Nephron (organoid): ENCODE measurements at regions not wholly inside any gene's neighbourhood (a gene's known extent, or its start where the extent isn't known, plus 50 kb on each side); places are given as distances from the start of the nearest gene placed in this dataset.
A peak's percentile ranks its signal among the peaks of the same experiment; 100 is the strongest.

Experiments used
- H3K27ac Mint-ChIP-seq, 3 experiments: 2 replicates each; pipeline ENCODE4 v1.8.0; 2020; ENCODE audit warnings: mixed read lengths in 3 of 3, mild to moderate bottlenecking in 2 of 3, moderate library complexity in 1 of 3
- H3K27me3 Mint-ChIP-seq: 2 replicates; pipeline ENCODE4 v1.8.0; 2021; ENCODE audit warnings: low read depth, mild to moderate bottlenecking, moderate library complexity, mixed read lengths
- H3K36me3 Mint-ChIP-seq: 2 replicates; pipeline ENCODE4 v1.8.0; 2020; ENCODE audit warnings: low read depth, mixed read lengths
- H3K4me1 Mint-ChIP-seq: 2 replicates; pipeline ENCODE4 v1.8.0; 2020; ENCODE audit warnings: mixed read lengths
- H3K4me3 Mint-ChIP-seq, 3 experiments: 2 replicates each; pipeline ENCODE4 v1.8.0; 2020; ENCODE audit warnings: mild to moderate bottlenecking in 3 of 3, mixed read lengths in 3 of 3, moderate library complexity in 2 of 3
- H3K9me3 Mint-ChIP-seq: 2 replicates; pipeline ENCODE4 v1.8.0; 2020; ENCODE audit warnings: mixed read lengths
- TF ChIP-seq, protein P1 (sequence below), 3 experiments: fragments of 200-600 bp; sonication (generic); IDR thresholded peaks; one replicate each; pipeline ENCODE4 v1.5.0; 2021; ENCODE audit warnings: antibody characterized with exemption in 3 of 3; ENCODE audit not compliant: unreplicated experiment in 3 of 3

DNA sequence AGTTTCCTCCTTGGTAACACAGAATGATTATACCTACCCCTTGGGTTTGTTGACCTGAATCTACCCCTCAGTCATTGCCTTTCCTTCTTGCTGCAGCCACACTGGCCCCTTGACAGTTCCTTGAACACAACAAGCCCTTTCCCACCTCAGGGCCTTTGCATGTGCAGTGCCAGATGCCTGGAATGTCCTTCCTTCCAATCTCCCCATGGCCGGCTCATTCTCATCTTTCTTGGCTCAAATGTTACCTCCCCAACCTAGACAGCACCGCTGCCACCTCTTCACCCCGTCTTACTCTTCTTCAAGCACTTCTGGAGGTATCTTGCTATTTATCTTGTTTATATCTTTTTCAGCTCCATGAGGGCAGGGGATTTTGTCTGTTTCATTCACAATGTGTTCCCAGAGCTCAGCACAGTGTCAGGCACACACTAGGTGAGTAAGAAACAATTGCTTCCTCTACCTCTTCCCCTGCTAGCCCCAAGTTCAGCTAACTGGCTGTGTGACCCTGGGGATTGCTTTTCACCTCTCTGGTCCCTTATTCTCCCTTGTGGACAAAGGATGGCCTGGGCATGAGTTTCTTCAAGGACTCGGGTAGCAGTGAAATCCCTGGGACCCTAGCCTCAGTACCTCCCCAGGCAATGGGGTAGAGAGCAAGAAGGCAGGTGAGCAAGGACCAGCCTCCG, 121.5 kb downstream of the CEBPB start:
- H3K27ac Mint-ChIP-seq: peak overlapping the region in 2 of 3 experiments; percentile 11 to 89
- H3K36me3 Mint-ChIP-seq: no peaks in the 10 kb centered on the region
- H3K9me3 Mint-ChIP-seq: peaks cover 5% of the 10 kb centered on the region
- TF ChIP-seq, protein P1, sequence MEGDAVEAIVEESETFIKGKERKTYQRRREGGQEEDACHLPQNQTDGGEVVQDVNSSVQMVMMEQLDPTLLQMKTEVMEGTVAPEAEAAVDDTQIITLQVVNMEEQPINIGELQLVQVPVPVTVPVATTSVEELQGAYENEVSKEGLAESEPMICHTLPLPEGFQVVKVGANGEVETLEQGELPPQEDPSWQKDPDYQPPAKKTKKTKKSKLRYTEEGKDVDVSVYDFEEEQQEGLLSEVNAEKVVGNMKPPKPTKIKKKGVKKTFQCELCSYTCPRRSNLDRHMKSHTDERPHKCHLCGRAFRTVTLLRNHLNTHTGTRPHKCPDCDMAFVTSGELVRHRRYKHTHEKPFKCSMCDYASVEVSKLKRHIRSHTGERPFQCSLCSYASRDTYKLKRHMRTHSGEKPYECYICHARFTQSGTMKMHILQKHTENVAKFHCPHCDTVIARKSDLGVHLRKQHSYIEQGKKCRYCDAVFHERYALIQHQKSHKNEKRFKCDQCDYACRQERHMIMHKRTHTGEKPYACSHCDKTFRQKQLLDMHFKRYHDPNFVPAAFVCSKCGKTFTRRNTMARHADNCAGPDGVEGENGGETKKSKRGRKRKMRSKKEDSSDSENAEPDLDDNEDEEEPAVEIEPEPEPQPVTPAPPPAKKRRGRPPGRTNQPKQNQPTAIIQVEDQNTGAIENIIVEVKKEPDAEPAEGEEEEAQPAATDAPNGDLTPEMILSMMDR (IDR thresholded peaks at IDR 0.05; ENCODE audit: unreplicated experiment in 3 of 3): no peak
- no peak overlapping the region for H3K4me3 Mint-ChIP-seq
- H3K27me3 Mint-ChIP-seq: peaks cover 28% of the 10 kb centered on the region
- H3K4me1 Mint-ChIP-seq: peaks cover 55% of the 10 kb centered on the region

DNA sequence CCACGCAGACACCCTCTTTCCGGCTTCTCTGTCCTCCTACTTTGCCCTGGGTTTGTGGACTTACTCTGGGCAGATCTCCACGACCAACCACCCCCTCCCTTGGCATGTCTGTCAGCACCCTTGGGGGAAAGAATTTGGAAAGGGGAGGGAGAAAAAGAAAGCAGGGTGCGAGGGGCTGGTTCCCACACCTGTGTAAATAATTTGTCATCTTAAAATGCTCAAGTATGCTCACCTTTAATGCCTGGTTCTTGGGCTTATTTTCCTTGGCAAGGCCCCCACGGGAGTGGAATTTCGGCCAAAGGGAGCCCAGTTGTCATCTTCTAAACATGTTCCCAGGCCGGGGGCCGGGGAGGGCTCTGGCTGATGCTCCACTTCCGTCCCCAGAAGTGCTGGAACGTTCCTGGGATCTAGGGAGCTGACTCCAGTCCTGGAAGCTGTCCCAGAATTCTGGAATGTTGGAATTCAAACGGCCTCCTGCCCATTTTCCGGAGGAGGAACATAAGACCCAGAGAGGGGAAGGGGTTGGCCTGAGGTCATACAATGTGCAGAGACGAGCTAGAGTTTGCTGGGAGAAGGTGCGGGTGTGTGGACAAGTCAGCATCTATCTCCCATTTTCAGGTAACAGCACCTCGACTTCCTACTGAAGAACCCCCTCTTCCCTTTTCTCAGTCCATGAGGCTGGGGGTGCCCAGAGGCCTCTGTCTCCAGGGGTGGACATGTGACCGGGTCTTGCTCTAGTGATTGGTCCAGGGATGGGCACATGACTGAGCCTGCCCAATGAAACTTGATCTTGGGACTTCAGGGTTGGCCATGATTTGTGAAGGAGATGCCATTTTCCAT, 122.3 kb downstream of the CEBPB start:
- peak overlapping the region in 2 of 3 experiments; percentile 41 to 89 for H3K27ac Mint-ChIP-seq
- no peaks in the 10 kb centered on the region for H3K36me3 Mint-ChIP-seq
- H3K27me3 Mint-ChIP-seq: peaks cover 29% of the 10 kb centered on the region
- TF ChIP-seq, protein P1 (IDR thresholded peaks at IDR 0.05; ENCODE audit: unreplicated experiment in 3 of 3): no peak
- H3K4me1 Mint-ChIP-seq: peaks cover 60% of the 10 kb centered on the region
- peaks cover 5% of the 10 kb centered on the region for H3K9me3 Mint-ChIP-seq
- peak overlapping the region in 1 of 3 experiments; percentile 4 for H3K4me3 Mint-ChIP-seq

DNA sequence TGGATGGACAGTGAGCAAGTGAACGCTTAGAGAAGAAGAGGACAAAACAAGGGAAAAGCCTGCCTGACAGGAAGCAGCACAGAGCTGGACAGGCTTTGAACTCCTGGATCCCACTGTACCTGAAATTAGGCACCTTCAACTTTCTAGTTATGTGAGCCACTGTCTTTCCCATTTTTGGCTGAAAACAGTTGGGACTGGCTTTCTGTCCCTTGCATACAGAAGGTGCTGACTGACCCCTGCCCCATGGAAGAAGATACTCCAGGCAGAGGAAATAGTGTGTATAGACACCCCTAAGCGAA, 122.8 kb downstream of the CEBPB start:
- no peaks in the 10 kb centered on the region for H3K36me3 Mint-ChIP-seq
- H3K4me3 Mint-ChIP-seq: no peak overlapping the region
- H3K4me1 Mint-ChIP-seq: peaks cover 58% of the 10 kb centered on the region
- TF ChIP-seq, protein P1 (IDR thresholded peaks at IDR 0.05; ENCODE audit: unreplicated experiment in 3 of 3): no peak
- peaks cover 5% of the 10 kb centered on the region for H3K9me3 Mint-ChIP-seq
- H3K27me3 Mint-ChIP-seq: peaks cover 29% of the 10 kb centered on the region
- peak overlapping the region in 2 of 3 experiments; percentile 41 to 89 for H3K27ac Mint-ChIP-seq

DNA sequence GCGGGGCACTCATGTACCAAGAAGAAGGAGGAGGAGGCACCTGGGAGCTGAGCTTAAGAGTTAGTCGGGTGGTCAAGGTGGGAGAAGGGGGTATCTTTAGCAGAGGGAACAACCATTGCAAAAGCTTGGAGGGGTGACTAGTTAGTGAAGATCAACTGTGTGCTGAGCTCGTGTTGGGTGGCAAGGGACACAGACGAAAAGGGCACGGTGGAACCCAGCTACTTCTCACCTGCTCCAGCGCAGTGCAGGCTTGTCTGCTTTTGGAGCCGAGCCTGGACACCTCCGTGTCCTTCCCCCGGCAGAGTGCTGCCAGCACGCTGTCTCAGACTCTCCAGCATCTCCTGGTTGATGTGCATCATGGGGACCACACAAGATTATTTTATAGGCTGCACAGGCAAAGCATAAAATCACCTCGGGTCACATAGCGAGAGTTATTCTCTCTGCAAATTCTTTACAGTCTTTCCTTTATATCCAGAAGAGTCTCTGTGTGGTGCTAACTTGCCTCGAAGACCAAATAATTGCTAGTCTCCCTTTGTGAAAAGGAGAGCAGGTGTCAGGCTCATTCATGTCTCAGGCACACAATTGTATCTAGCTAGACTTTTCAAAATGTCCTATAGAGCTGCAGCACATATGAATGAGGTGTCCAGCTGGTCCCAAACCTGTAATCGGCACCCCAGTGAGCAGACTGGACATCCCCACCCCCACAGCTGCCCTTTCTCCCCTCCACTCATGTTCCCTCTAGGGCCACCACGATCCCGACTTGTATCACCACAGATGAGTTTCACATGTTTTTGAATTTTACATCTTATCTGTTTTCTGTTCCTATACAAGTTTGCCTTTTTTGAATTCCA, 123.4 kb downstream of the CEBPB start:
- peaks cover 32% of the 10 kb centered on the region for H3K27me3 Mint-ChIP-seq
- H3K9me3 Mint-ChIP-seq: peaks cover 5% of the 10 kb centered on the region
- peak overlapping the region in 2 of 3 experiments; percentile 41 to 89 for H3K27ac Mint-ChIP-seq
- H3K4me3 Mint-ChIP-seq: no peak overlapping the region
- peaks cover 57% of the 10 kb centered on the region for H3K4me1 Mint-ChIP-seq
- TF ChIP-seq, protein P1 (IDR thresholded peaks at IDR 0.05; ENCODE audit: unreplicated experiment in 3 of 3): no peak
- no peaks in the 10 kb centered on the region for H3K36me3 Mint-ChIP-seq

DNA sequence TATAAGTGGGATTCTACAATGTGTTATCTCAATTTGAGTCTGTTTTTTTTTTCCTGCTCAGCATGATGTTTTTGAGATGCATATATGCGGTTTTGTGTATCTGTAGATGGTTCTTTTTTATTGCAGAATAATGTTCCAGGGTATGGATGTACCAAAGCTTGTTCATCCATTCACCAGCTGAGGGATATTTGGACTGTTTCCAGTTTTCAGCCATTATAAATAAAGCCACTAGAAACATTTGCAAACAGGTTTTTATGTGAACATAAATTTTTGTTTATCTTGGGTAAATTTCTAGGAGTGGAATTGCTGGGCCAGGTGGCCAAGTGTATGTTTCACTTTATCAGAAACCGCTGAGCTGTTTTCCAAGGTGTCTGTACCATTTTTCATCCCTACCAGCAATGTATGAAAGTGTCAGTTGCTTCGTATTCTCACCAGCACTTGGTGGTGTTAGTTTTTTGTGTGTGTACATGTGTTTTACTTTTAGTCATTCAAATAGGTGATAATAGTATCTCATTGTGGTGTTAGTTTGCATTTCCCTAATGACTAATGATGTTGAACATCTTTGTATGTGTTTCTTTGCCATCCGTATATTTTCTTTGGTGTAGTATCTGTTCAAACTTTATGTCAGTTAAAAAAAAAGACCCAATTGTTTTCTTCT, 124.2 kb downstream of the CEBPB start:
- H3K27me3 Mint-ChIP-seq: peaks cover 32% of the 10 kb centered on the region
- no peak overlapping the region for H3K4me3 Mint-ChIP-seq
- TF ChIP-seq, protein P1 (IDR thresholded peaks at IDR 0.05; ENCODE audit: unreplicated experiment in 3 of 3): no peak
- H3K36me3 Mint-ChIP-seq: no peaks in the 10 kb centered on the region
- H3K27ac Mint-ChIP-seq: peak overlapping the region in 2 of 3 experiments; percentile 41 to 89
- H3K4me1 Mint-ChIP-seq: peaks cover 51% of the 10 kb centered on the region
- H3K9me3 Mint-ChIP-seq: peaks cover 5% of the 10 kb centered on the region
